ENCODE measurements at regions not wholly inside any gene's neighbourhood (a gene's known extent, or its start where the extent isn't known, plus 50 kb on each side); places are given as distances from the start of the nearest gene placed in this dataset.

- Histone ChIP-seq H2AFZ (ENCODE audit: low read length) (no peak overlapping the region), H3K56ac (ENCODE audit: insufficient read length, low read depth, low read length) (no peak overlapping the region), H3K23ac (ENCODE audit: insufficient read length, low read depth, low read length) (no peak overlapping the region), H2AK5ac (ENCODE audit: insufficient read length, low read length) (no peak overlapping the region), H2BK120ac (ENCODE audit: low read depth, low read length, poor library complexity, severe bottlenecking) (no peak overlapping the region), H3K79me1 (ENCODE audit: insufficient read depth, low read depth, low read length, poor library complexity, severe bottlenecking) (no peaks in the 10 kb centered on the region), H3K4me1 (ENCODE audit: insufficient read depth, low read length) (no peaks in the 10 kb centered on the region), H3K18ac (ENCODE audit: insufficient read length, low read depth, low read length) (no peak overlapping the region), H3K27me3 (ENCODE audit: insufficient read depth, low read length) (no peaks in the 10 kb centered on the region), H3K4ac (ENCODE audit: low read depth, low read length) (no peak overlapping the region), H2BK5ac (ENCODE audit: insufficient read length, low read length) (no peak overlapping the region), H3K9me3 (ENCODE audit: control insufficient read depth, low read depth, low read length) (no peaks in the 10 kb centered on the region), H3K9ac (ENCODE audit: extremely low read depth, insufficient read length, low read length) (no peak overlapping the region), H3K23me2 (ENCODE audit: insufficient read length, low read depth, low read length, poor library complexity, severe bottlenecking) (no peaks in the 10 kb centered on the region), H4K8ac (replicated peaks; ENCODE audit: insufficient read length, low read depth, low read length) (no peak overlapping the region), H4K5ac (ENCODE audit: insufficient read length, low read depth, low read length) (no peak overlapping the region), H2BK12ac (ENCODE audit: insufficient read length, low read depth, low read length) (no peak overlapping the region), H4K20me1 (ENCODE audit: control insufficient read depth, insufficient read depth, insufficient read length) (no peaks in the 10 kb centered on the region), H2BK20ac (ENCODE audit: low read depth, low read length, poor library complexity, severe bottlenecking) (no peak overlapping the region), H3K27ac (ENCODE audit: insufficient read length, low read depth, low read length) (no peak overlapping the region), H3K14ac (ENCODE audit: insufficient read depth, low read length) (no peak overlapping the region), H3K79me2 (ENCODE audit: insufficient read depth, low read length) (no peaks in the 10 kb centered on the region), H3T11ph (ENCODE audit: low read length) (no peak overlapping the region), H2BK15ac (ENCODE audit: low read depth, low read length) (no peak overlapping the region), H3K4me2 (ENCODE audit: insufficient read depth, insufficient read length, low read length) (no peak overlapping the region), H4K91ac (ENCODE audit: insufficient read length, low read depth, low read length) (no peak overlapping the region)
- H3K4me1 Mint-ChIP-seq: no peaks in the 10 kb centered on the region
- no CpG with 5 or more reads among the region's 4 CpGs for whole genome bisulfite sequencing (ENCODE audit: extremely low coverage, insufficient read length, low lambda C conversion rate)
- H3K27ac Mint-ChIP-seq: no peak overlapping the region
- no peaks in the 10 kb centered on the region for H3K27me3 Mint-ChIP-seq (ENCODE audit: low read depth)
- H3K36me3 Mint-ChIP-seq (ENCODE audit: insufficient read depth in 1 of 3, low read depth in 3 of 3): no peaks in the 10 kb centered on the region; a peak in 1 of 7 replicates
- no peak for TF ChIP-seq CTCF (conservative IDR thresholded peaks at IDR 0.05)
- H3K9me3 Mint-ChIP-seq: no peaks in the 10 kb centered on the region
- DNase-seq: no peak
- H3K4me3 Mint-ChIP-seq: no peak overlapping the region
Measured at GRCh38 chr5:23013395-23013998, 160.4 kb upstream of the CDH12 start.

Measured in H9 (cell line).